ENCODE measurements at regions not wholly inside any gene's neighbourhood (a gene's known extent, or its start where the extent isn't known, plus 50 kb on each side); places are given as distances from the start of the nearest gene placed in this dataset.

DNA sequence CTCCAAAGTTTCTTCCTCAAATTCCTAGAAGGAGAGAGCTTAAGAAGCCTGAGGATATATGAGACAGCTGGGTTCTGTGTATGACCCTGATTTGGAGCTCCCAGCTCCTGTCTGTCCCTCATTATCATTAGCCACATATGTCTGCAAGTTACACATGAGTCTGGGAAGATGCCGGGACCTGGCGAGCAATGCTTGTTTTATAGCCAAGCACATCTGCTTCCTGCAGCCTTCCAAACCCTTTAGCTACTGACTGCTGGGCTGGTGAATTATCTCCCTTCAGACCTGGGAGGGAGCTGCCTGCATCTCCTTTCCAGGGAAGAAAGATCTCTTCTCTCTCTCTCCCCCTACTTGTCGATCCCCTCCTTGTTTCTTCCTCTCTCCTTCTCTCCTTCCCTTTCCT, 556.7 kb upstream of the BOD1L1 start:
- DNase-seq: no peak

DNA sequence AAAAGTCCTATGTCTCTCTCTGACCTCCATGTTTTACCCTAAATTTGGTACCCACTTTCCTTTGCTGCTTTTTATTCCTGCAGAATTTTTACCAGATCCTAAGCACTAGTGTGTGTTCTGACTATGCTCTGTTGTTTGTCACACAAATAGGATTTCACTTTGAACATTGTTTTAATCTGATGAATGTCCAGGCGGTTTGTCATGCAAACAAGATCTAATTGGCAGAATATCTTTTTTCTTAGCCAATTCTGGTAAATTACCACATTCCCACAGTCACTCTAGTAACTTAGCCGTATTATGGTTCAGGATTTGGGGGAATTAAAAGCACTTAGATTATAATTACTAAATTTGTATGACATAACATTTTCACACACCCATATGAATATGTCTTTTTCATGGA, 557.2 kb upstream of the BOD1L1 start:
- DNase-seq: no peak

DNA sequence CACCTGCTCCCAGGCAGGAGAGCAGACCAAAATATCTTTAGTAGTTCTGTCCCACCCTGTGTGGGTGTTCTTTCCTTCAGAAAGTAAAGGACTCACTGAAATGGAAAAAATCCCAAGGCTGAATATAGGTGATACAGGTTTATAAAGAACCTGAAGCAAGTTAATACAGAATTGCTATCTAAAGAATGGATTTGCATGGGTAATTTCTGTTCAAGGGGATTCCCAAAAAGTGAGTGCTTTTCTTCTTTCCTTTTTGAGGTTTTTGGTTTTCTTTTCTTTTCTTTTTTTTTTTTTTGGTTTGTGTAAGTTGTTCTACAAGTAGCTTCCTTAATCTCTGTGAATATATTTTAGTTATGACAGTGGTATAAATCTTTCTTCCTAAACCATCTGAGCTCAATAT, 560.7 kb upstream of the BOD1L1 start:
- DNase-seq: no peak

DNA sequence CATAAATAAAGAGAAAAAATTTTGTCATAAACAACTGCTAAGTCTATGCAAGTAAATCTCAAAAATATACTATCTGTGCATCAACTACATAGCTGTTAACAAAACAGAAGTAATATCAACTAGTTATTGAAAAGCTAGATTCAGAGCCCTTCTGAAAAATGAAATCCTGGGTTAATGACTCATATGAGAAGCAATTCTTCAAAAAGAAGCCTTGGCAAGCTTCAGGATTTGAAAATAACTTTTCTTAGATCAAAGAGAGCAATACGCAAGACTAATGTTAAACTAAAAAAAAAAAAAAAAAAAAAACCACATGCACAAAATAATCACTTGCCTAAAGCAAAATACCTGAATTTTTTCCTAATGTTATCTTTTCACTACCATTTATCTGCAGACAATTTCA, 566.1 kb upstream of the BOD1L1 start:
- DNase-seq: no peak

DNA sequence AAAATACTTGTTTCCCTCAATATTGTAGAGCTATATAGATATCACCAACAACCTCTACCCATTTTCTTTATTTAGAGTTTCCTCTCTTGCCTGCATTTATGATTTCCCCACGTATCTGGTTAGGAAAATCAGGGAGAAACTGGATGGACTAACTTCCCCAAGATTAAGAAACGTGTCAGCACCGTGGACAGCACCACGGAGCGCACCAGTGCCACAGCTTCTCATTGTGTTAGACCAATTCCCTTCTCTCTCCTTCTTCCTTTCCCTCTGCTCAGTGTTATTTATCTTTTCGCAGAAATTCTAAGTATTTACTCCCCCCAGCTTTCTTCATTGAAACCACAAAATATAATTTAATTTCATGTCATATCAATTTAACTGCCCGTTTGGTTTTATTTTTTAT, 568.6 kb upstream of the BOD1L1 start:
- DNase-seq: no peak

DNA sequence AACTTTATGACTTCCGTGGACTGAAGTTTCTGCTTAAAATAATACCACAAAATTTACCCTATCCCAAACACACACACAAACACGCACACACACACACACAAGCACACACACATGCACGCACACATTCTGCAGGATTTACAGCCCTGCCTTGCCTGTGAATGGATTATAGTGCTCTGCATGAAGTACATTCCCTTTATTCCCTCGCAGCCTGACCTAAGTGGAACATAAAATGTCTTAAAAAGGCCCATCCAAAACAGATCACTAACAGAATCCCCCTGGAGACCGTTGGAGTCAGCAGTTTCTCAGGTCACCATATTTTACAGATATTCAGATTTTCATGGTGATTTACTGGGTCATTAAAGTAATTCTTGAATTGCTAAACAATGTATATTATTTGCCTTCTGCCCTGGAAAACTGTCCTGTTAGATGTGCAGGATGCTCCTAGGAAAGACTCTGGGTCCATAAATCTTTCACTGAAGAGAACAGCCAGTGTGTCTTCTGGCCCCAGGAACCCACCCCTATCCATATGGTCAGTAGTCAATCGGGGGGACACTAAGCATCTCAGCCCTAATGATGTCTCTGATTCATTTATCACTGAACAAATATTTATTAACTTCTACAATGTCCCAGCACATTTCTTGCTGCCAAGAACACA, 587.7 kb upstream of the BOD1L1 start:
- DNase-seq: no peak

DNA sequence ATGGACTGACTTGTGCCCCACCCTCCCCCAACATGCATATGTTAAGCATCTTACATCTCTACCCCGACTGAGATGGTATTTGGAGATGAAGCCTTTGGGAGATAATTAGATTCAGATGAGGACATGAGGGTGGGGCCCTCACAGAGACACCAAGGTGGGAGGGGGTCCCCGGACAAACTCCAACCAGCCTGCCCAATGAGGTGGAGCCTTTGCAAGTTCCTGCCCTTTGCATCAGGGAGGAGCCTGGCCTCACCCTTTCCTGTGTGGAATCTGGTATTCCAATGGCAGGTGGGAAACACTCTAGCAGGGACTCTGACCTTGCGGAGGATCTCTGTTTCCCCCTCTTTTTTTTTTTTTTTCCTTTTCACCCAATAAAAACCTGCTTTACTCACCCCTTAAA, 589.9 kb upstream of the BOD1L1 start:
- no peak for DNase-seq

DNA sequence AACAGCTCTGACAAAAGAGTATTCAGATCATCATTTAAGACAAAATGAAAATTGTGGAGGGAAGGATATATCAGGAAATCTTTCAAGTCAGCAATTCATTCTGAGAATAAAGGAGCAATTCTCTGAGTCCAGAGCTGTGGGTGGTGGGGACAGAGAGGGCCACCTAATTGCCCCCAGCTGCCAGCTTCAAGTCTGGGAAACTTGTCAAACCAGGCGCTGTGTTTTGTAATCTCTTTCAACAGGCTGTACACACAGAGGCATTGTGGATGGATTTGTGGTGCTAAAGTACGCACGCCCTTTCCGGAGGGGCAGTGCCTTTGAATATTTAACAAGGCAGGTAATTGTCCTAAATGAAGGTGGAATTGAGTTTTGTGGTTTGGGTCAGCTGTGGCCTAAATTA, 591.1 kb upstream of the BOD1L1 start:
- DNase-seq: no peak

DNA sequence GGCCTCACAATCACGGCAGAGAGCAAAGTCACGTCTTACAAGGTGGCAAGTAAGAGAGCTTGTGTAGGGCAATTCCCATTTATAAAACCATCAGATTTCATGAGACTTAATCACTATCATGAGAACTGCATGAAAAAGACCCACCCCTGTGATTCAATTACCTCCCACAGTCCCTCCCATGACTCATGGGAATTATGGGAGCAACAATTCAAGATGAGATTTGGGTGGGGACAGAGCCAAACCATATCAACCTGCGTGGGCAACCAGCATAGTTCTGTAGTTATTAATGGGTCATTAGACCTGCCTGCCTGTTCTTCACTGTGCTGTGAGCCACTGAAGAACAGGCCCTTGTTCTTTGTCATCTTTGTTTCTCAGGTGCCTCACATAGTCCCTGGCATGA, 593.7 kb upstream of the BOD1L1 start:
- no peak for DNase-seq

DNA sequence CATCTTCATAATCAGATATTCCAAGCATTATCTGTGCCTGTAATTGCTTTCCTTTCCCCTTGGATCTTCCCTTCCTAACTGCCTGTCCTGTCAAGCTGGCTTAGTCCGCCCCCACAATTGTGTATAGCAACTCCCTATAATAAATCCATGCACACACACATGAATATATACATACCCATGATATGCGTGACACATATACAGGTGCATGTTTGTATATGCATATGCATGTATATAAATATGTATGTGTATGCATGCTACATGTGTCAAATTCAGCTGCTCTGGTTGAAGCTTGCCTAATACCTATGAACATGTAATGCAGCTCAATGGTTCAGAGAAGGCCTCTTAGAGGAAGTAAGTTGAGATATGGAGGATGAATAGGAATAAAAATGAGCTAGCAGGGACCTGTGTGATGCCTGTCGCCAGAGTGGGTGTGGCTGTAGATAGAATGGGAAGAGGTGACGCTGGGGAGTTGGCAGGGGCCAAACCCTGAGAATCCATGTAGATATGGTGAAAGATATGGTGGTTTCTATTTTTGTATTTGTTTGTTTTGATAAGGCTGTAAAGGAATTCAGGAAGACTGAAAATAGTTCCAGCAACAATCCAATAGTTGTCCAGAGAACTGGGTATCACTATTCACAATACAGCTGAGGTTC, 595.0 kb upstream of the BOD1L1 start:
- DNase-seq: no peak

DNA sequence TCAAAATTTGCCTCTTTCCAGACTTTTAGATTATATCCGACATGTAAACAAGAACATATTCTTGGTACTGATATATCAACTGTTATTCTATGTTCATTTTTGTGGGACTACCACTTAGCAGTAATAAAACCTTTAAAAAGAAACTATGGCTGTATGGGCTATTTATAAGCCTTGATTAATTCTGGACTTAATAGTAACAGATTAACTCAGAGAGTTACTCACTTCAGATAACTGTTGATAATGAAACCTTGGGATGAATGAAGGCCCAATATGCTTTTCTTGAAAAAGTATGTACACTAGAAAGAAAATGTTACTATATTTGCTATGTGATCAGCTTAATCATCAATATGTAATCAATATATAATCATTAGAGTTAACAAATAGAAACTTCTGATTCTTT, 595.9 kb upstream of the BOD1L1 start:
- no peak for DNase-seq

DNA sequence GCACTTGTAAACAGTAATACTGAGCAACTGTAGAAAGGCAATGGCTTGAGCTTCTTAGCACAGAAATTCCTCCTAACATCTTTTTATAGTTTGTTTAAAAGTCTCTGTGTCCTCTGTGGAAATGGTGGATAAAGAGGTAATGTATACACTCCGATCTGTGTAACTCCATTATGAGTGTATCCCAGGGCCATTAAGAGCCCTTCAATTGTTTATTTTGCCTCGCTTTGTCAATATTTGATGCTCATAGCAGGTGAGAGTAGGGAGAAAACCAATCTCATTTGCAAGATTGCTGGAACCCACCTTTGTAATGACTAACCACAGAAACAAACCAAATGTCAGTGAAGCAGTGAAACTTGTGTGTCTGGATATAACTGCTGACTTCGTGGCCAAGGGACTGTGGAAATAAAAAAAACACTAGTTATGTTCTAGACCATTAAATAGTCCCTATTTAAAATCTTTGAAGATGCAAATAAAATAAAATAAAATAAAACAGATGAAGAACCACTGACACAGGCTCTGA, 598.2 kb upstream of the BOD1L1 start:
- no peak for DNase-seq

DNA sequence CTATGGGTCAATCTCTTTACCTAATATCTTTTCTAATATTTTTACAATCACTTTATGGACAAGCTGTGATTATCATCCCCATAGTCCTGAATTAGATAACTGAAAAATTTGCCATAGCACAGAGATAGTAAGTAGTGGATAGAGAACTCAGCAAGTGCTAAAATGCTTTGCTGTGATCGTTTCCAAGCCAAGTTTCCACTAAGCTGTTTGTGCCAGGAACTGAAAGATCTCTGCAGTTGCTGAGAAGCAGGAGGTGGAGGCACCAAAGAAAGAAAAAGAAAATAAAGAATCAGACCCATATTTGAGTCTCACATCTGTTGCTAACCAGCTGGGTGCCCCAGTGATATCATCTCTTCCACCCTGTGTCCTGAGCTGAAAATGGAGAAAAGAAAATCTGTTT, 605.6 kb upstream of the BOD1L1 start:
- DNase-seq: no peak

DNA sequence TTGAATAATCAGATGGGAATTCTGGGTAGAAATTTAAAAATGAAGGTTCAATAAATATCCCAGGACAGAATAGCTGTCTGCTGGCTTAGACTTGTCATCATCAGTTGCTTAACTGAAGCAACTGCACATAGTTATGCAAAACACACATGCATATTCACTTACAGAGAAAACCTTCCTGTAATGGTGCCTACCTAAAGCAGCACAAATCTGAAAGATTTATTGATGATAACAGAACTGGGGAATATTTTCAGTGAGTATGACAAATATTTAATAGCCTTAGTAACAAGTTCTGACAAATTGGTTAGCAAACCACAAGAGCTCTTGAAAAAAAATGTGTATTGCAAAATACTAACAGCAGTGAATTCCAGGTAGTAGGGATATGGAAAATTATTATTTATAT, 606.8 kb upstream of the BOD1L1 start:
- DNase-seq: no peak

DNA sequence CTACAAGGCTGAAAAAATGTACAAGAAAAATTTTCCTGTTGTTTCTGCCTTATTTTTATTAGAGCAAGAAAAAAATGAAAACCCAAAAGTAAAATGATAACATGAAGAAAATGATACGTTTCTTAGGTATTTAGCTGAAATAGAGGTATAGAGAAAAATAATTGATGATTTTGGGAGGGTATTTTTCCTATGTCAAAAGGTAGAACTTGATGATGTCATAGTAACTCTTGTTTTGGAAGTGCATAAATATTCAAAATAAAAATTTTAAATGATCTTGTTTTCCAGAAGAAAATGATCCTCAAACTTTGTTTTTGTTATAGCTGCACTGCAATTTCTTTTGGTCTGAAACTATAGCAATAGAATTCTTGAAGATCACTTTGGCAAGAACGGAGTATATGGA, 608.8 kb upstream of the BOD1L1 start:
- DNase-seq: no peak

DNA sequence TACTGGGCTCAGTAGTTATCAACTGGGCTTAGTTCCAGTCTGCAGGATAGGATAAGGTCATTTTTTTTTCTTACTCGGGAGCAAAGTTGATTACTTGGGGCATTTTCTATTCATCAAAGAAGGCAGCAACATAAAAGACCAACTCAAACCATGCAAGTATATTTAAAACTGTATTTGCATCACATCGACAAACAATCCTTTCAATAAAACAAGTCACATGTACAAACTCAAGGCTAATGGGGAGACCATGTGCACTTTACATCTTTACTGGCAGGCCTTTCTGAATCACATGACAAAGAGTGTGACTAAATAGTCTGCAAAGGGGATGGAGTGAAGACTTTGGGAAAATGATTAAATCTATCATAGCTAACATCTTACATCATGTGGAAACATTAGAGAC, 610.4 kb upstream of the BOD1L1 start:
- no peak for DNase-seq

DNA sequence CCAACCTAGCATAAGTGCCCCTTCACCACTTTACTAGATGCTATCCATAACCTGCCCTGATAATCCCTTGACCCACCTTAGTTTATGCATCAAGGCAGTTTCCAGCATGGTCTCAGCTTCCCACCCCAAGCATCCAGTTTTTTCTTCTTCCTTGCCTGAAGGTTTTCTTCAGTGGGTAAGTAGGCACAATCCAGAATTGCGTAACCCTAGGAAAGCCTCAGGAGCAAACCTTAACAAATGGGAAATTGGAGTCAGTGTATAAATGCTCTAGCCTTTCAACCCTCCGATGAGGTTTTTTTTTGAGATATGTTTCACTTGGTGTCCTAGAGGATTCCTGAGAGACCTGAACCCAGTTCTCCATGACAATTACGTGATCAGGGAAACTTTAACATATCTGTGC, 614.0 kb upstream of the BOD1L1 start:
- no peak for DNase-seq

DNA sequence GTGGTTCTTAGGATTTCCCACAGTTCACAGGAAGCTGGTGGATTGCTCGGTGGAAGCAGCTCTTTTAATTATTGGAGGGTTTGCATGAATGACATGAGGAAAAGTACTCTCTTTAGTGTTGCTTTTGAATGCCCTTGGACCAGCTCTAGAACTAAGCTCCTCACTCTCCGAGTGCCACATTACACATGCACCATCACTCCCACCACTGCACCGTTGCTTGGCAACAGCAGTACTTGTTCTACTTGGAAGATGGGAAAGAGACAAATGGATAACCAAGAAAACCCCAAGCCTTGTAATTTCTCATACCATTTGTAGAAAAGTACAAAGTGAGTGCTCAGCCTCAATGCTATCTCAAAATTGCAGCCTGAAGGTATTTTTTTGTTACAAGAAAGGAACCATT, 620.2 kb upstream of the BOD1L1 start:
- no peak for DNase-seq

DNA sequence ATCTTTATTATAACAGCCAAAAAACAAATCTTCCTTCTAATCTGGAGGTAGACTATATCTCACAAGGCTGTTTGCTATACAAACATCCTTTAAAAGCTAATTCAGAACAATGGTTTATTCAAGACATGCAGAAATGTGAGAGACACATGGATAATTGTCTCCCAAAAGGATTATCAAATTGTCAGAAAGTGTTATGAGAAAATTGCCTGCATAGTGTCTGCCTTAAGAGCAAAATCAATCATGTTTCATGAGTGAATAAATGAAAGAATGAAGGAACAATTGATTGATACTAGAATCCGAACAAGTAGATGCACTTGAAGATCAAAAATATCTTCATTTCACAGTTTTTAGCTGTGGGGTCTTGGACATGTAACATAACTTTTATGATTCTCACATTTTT, 621.7 kb upstream of the BOD1L1 start:
- DNase-seq: no peak

DNA sequence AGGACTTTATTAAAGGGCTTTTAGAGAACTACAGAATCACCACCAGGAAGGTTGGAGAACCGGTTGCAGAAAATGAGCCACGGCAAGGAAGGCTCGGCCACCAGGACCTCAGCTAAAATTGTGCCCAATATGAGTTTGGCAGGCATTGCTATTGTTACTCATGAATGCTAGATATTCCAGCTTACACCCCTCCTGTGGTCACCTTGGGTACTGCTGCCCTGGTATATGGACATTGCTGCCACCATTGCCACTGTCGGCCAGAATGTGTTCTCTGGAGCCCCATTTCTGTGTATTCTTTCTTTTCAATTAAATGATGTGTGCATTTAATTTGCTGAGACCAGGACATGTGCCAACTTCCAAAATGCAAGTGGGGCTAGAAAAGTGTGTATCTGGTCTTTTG, 626.7 kb upstream of the BOD1L1 start:
- DNase-seq: no peak

DNA sequence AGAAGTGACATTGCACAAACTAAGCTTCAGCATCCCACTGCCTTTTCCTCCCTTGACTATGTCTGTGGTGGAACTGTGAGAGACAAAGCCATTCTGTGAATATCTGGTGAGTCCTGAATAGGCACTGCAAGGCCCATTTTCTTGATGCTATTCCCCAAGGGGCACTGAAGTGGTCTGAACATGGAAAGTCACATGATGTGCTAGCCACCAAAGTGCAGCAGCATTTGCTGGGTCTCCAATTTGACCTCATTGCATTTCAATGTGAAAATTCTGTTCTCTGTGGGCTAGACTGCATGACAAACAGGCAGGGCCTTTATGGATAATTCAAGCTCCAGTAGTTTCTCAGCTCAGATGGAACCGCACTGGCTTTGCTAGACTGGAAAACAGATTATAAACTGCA, 627.4 kb upstream of the BOD1L1 start:
- DNase-seq: no peak

DNA sequence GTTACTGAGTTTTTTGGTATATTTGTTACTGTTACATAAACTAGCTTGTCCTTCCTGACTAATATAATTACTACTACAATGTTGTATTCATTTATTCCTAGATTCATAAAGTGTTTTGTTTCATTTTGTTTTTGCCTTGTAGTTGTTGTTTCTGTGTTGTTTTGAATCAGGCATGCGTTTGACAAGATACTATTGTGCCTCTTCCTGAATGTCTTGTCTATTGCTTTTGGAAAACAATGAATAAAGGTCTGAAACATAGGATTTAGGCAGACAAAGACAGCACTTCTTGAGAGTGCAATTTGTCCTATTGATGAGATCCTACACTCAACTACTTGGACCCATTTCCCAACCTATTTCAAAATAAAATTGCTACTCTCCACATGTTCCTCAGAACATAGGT, 630.4 kb upstream of the BOD1L1 start:
- DNase-seq: no peak

DNA sequence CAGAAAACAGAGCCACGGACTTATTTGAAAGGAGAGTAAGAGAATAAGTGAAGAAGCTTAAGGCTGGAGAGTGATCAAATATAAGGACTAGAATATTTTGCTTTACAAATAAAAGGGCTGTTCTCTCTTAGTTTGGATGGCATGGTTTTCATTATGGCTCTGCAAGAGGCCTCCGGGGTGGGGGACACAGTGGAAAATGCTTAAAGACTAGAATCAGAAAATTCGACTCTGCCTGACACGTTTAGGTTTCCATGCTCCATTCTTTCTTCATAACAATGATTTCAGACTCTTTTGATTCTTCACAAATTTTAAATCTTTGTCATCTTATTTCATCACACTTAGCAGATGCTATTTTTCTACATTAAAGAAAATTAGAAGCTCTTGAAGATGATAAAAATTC, 632.4 kb upstream of the BOD1L1 start:
- DNase-seq: no peak

DNA sequence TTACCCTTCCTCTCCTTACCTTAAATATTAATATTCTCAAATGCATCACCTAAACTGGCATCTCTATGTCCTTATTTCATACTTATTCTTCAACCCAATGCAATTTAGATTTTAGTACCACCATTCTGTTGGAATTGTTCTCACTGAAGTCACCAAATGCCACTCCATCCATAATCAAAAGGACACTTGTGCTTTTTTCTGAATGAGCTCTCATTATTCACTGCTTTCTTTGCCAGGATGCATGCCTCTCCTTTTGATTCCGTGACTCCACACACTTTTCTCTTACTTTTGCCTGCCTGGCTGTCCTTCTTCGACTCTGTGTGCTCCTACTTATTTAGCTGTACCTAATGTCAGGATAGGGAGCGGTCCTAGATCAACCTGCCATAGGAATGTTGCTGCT, 633.1 kb upstream of the BOD1L1 start:
- no peak for DNase-seq

DNA sequence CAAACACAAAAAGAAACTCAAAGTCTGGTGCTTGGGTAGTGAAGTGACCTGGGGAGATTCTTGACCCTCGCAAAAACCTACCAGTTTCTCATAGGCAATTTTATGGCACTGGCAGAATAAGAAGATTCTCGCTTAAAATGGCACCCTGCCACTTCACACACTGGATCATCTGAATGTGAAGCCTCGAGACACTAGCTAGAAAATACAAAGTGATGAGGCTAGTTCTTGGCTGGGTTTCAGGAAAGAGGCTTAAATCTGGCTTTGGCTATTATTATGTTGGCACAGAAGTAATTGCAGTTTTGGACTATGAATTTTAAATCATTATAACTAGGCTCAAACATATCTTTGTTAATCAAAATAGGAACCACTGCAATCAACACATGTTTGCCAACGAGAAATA, 634.7 kb upstream of the BOD1L1 start:
- DNase-seq: no peak
